Neuronal stem cell (in vitro differentiated cells): ENCODE measurements at regions not wholly inside any gene's neighbourhood (a gene's known extent, or its start where the extent isn't known, plus 50 kb on each side); places are given as distances from the start of the nearest gene placed in this dataset.

Experiments
- DNase-seq: peaks from one replicate; pipeline ENCODE4 v3.0.0-alpha.2; 2013; ENCODE audit warnings: low spot score
- H2AFZ ChIP-seq: one replicate; pipeline ENCODE4 v1.6.1; 2013; ENCODE audit warnings: mild to moderate bottlenecking, low read length, inconsistent platforms
- H2AK5ac ChIP-seq: 2 replicates; pipeline ENCODE4 v1.6.1; 2013; ENCODE audit warnings: low read depth, mild to moderate bottlenecking, inconsistent platforms, low read length, moderate library complexity, mixed read lengths
- H2BK120ac ChIP-seq: 2 replicates; pipeline ENCODE4 v1.6.1; 2013; ENCODE audit warnings: low read depth, mild to moderate bottlenecking, inconsistent platforms, low read length, moderate library complexity, mixed read lengths
- H2BK12ac ChIP-seq: one replicate; pipeline ENCODE4 v1.6.1; 2013; ENCODE audit warnings: low read length, inconsistent platforms
- H2BK15ac ChIP-seq: 2 replicates; pipeline ENCODE4 v1.6.1; 2013; ENCODE audit warnings: mild to moderate bottlenecking, low read length, inconsistent platforms, mixed read lengths
- H2BK5ac ChIP-seq: one replicate; pipeline ENCODE4 v1.6.1; 2013; ENCODE audit warnings: inconsistent platforms, mild to moderate bottlenecking, low read length, moderate library complexity
- H3K14ac ChIP-seq: one replicate; pipeline ENCODE4 v1.6.1; 2013; ENCODE audit warnings: low read length, inconsistent platforms
- H3K18ac ChIP-seq: 2 replicates; pipeline ENCODE4 v1.6.1; 2013; ENCODE audit warnings: low read length, inconsistent platforms
- H3K23ac ChIP-seq: 2 replicates; pipeline ENCODE4 v1.6.1; 2013; ENCODE audit warnings: low read depth, mild to moderate bottlenecking, mixed read lengths, low read length, inconsistent platforms; ENCODE audit not compliant: poor library complexity
- H3K27ac ChIP-seq: replicated peaks from 3 replicates; pipeline ENCODE4 v1.5.1; 2013; ENCODE audit warnings: low read length, inconsistent platforms
- H3K27me3 ChIP-seq, 3 experiments: 2 replicates each; pipeline ENCODE4 v1.6.1; 2013; ENCODE audit warnings: low read length in 3 of 3, mild to moderate bottlenecking in 2 of 3, inconsistent platforms in 1 of 3, low read depth in 1 of 3, mixed read lengths in 1 of 3, moderate library complexity in 1 of 3; ENCODE audit not compliant: control insufficient read depth in 3 of 3, insufficient read depth in 3 of 3
- H3K36me3 ChIP-seq, 2 donors: replicated peaks in 1 of 2; 2 replicates each; pipeline ENCODE4 v1.6.1; 2013; ENCODE audit warnings: low read length in 2 of 2; ENCODE audit not compliant: control insufficient read depth in 2 of 2, insufficient read depth in 2 of 2
- H3K4ac ChIP-seq: 2 replicates; pipeline ENCODE4 v1.6.1; 2013; ENCODE audit warnings: inconsistent platforms, mild to moderate bottlenecking, low read length, moderate library complexity
- H3K4me1 ChIP-seq, 2 donors: 1 replicate in 1 of 2; 2 replicates in 1 of 2; pipeline ENCODE4 v1.6.1; 2013; ENCODE audit warnings: low read length in 2 of 2, low read depth in 1 of 2; ENCODE audit not compliant: control insufficient read depth in 2 of 2, insufficient read depth in 1 of 2
- H3K4me2 ChIP-seq: one replicate; pipeline ENCODE4 v1.6.1; 2013; ENCODE audit warnings: mild to moderate bottlenecking, low read length, inconsistent platforms; ENCODE audit not compliant: insufficient read depth, poor library complexity, severe bottlenecking
- H3K4me3 ChIP-seq, 2 donors: 2 replicates each; pipeline ENCODE4 v1.5.1; 2013; ENCODE audit warnings: low read length in 2 of 2, mild to moderate bottlenecking in 2 of 2, inconsistent platforms in 1 of 2, moderate library complexity in 1 of 2
- H3K79me1 ChIP-seq: one replicate; pipeline ENCODE4 v1.6.1; 2013; ENCODE audit warnings: low read depth, mild to moderate bottlenecking, inconsistent platforms, low read length, moderate library complexity
- H3K9ac ChIP-seq: one replicate; pipeline ENCODE4 v1.6.1; 2013; ENCODE audit warnings: mild to moderate bottlenecking, low read depth, low read length, inconsistent platforms; ENCODE audit not compliant: poor library complexity
- H3K9me3 ChIP-seq, 2 donors: replicated peaks in 1 of 2; 2 replicates each; pipeline versions ENCODE3 to v1.6.1; 2013; ENCODE audit warnings: low read length in 2 of 2, mild to moderate bottlenecking in 2 of 2, inconsistent platforms in 1 of 2, low read depth in 1 of 2, mixed read lengths in 1 of 2, moderate library complexity in 1 of 2; ENCODE audit not compliant: control insufficient read depth in 2 of 2, insufficient read depth in 1 of 2
- H4K8ac ChIP-seq: one replicate; pipeline ENCODE4 v1.6.1; 2013; ENCODE audit warnings: low read depth, mild to moderate bottlenecking, inconsistent platforms, low read length, moderate library complexity
- H4K91ac ChIP-seq: one replicate; pipeline ENCODE4 v1.6.1; 2013; ENCODE audit warnings: low read length, low read depth, mild to moderate bottlenecking, inconsistent platforms; ENCODE audit not compliant: poor library complexity
- WGBS, 2 donors: extraction: QIAGEN DNeasy Blood & Tissue Kit; methylation state at CpG; one replicate each; pipeline ENCODE4 v1.1.7; 2013; ENCODE audit warnings: missing lambda C conversion rate in 2 of 2, mixed read lengths in 1 of 2; ENCODE audit not compliant: insufficient read length in 2 of 2, insufficient replicate concordance in 1 of 2; ENCODE audit errors: extremely low coverage in 2 of 2; 5-methylcytosine and 5-hydroxymethylcytosine counted together

GRCh38 chr2:236803621-236804020 lies 234.0 kb downstream of the ACKR3 start:
- Histone ChIP-seq H3K27me3 (no peaks in the 10 kb centered on the region), H3K9me3 (peaks cover 1 to 27% of the 10 kb centered on the region in 2 donors), H3K4me3 (no peak overlapping the region), H2BK5ac (peak overlapping the region; percentile 75), H3K23ac (peak overlapping the region; percentile 55), H3K79me1 (no peaks in the 10 kb centered on the region), H3K4me1 (peaks cover 0 to 2% of the 10 kb centered on the region in 2 donors), H2BK15ac (peak overlapping the region; percentile 89), H3K9ac (no peak overlapping the region), H2AK5ac (peak overlapping the region; percentile 70), H3K18ac (peak overlapping the region; percentile 80), H3K27ac (no peak overlapping the region), H3K4ac (no peak overlapping the region), H2AFZ (peak overlapping the region; percentile 44), H2BK120ac (no peak overlapping the region), H3K14ac (no peak overlapping the region), H3K36me3 (no peaks in the 10 kb centered on the region), H4K91ac (no peak overlapping the region), H2BK12ac (no peak overlapping the region), H4K8ac (peak overlapping the region; percentile 43), H3K4me2 (no peak overlapping the region)
- DNase-seq = no peak
- no CpG with 5 or more reads among the region's 20 CpGs for WGBS, 2 donors

GRCh38 chr2:236805800-236806531 lies 236.3 kb downstream of the ACKR3 start:
- Histone ChIP-seq H3K27me3 (no peaks in the 10 kb centered on the region), H3K9me3 (peaks cover 8 to 42% of the 10 kb centered on the region in 2 donors), H3K23ac (no peak overlapping the region), H2AFZ (peak overlapping the region; percentile 15), H3K4ac (no peak overlapping the region), H2BK120ac (no peak overlapping the region), H2BK12ac (no peak overlapping the region), H3K79me1 (no peaks in the 10 kb centered on the region), H3K9ac (no peak overlapping the region), H3K18ac (no peak overlapping the region), H3K27ac (no peak overlapping the region), H3K4me2 (no peak overlapping the region), H2AK5ac (no peak overlapping the region), H2BK5ac (no peak overlapping the region), H3K14ac (no peak overlapping the region), H3K4me1 (peaks cover 0 to 2% of the 10 kb centered on the region in 2 donors), H4K91ac (no peak overlapping the region), H2BK15ac (no peak overlapping the region), H3K36me3 (no peaks in the 10 kb centered on the region), H3K4me3 (no peak overlapping the region), H4K8ac (no peak overlapping the region)
- DNase-seq = no peak
- WGBS, 2 donors = no CpG with 5 or more reads among the region's 6 CpGs

- Histone ChIP-seq H3K4ac (no peak overlapping the region), H3K14ac (no peak overlapping the region), H3K18ac (no peak overlapping the region), H3K27me3 (no peaks in the 10 kb centered on the region), H4K91ac (no peak overlapping the region), H3K4me3 (no peak overlapping the region), H2BK12ac (no peak overlapping the region), H3K4me2 (no peak overlapping the region), H3K27ac (no peak overlapping the region), H3K4me1 (peaks cover 0 to 6% of the 10 kb centered on the region in 2 donors), H3K79me1 (no peaks in the 10 kb centered on the region), H2BK120ac (no peak overlapping the region), H3K36me3 (no peaks in the 10 kb centered on the region), H3K9me3 (peaks cover 8 to 27% of the 10 kb centered on the region in 2 donors), H2AK5ac (no peak overlapping the region), H2AFZ (no peak overlapping the region), H2BK15ac (no peak overlapping the region), H3K23ac (no peak overlapping the region), H2BK5ac (no peak overlapping the region), H3K9ac (no peak overlapping the region), H4K8ac (no peak overlapping the region)
- no peak for DNase-seq
- no CpG with 5 or more reads among the region's 1 CpG for WGBS, 2 donors
These were observed 240.1 kb downstream of the ACKR3 start for GRCh38 chr2:236809716-236810115.

- Histone ChIP-seq H2BK120ac (no peak overlapping the region), H4K8ac (no peak overlapping the region), H2AFZ (no peak overlapping the region), H3K27ac (no peak overlapping the region), H3K4me3 (no peak overlapping the region), H3K14ac (no peak overlapping the region), H4K91ac (no peak overlapping the region), H2BK5ac (no peak overlapping the region), H3K9ac (no peak overlapping the region), H3K79me1 (no peaks in the 10 kb centered on the region), H3K18ac (no peak overlapping the region), H3K27me3 (no peaks in the 10 kb centered on the region), H2BK12ac (no peak overlapping the region), H2BK15ac (no peak overlapping the region), H2AK5ac (no peak overlapping the region), H3K4ac (no peak overlapping the region), H3K36me3 (no peaks in the 10 kb centered on the region), H3K4me1 (peaks cover 0 to 6% of the 10 kb centered on the region in 2 donors), H3K9me3 (peaks cover 8 to 25% of the 10 kb centered on the region in 2 donors), H3K4me2 (no peak overlapping the region), H3K23ac (no peak overlapping the region)
- DNase-seq = no peak
- WGBS, 2 donors = no CpG with 5 or more reads among the region's 4 CpGs
These were observed 241.5 kb downstream of the ACKR3 start for GRCh38 chr2:236811062-236811656.
